ENCODE measurements at regions not wholly inside any gene's neighbourhood (a gene's known extent, or its start where the extent isn't known, plus 50 kb on each side); places are given as distances from the start of the nearest gene placed in this dataset.

GRCh38 chr5:2461701-2462691, 289.5 kb downstream of the IRX2 start:
- TF ChIP-seq CTCF (IDR thresholded peaks at IDR 0.05; ENCODE audit: control insufficient read depth, extremely low read depth, insufficient read depth) = no peak
- H3K4me3 ChIP-seq (ENCODE audit: low read depth, low read length) = no peak overlapping the region
- DNase-seq (ENCODE audit: low read depth) = no peak

- no peak for TF ChIP-seq CTCF (IDR thresholded peaks at IDR 0.05; ENCODE audit: control insufficient read depth, extremely low read depth, insufficient read depth)
- no peak overlapping the region for H3K4me3 ChIP-seq (ENCODE audit: low read depth, low read length)
- DNase-seq (ENCODE audit: low read depth) = no peak
Observed at GRCh38 chr5:2460098-2460497, 291.4 kb downstream of the IRX2 start.

GRCh38 chr5:2459251-2459650, 292.2 kb downstream of the IRX2 start:
- no peak for DNase-seq (ENCODE audit: low read depth)
- no peak overlapping the region for H3K4me3 ChIP-seq (ENCODE audit: low read depth, low read length)
- TF ChIP-seq CTCF (IDR thresholded peaks at IDR 0.05; ENCODE audit: control insufficient read depth, extremely low read depth, insufficient read depth) = no peak

GRCh38 chr5:2455878-2456277, 295.6 kb downstream of the IRX2 start:
- no peak for DNase-seq (ENCODE audit: low read depth)
- no peak for TF ChIP-seq CTCF (IDR thresholded peaks at IDR 0.05; ENCODE audit: control insufficient read depth, extremely low read depth, insufficient read depth)
- H3K4me3 ChIP-seq (ENCODE audit: low read depth, low read length) = no peak overlapping the region

- TF ChIP-seq CTCF (IDR thresholded peaks at IDR 0.05; ENCODE audit: control insufficient read depth, extremely low read depth, insufficient read depth) = no peak
- H3K4me3 ChIP-seq (ENCODE audit: low read depth, low read length) = no peak overlapping the region
Observed at GRCh38 chr5:2454876-2455275, 296.6 kb downstream of the IRX2 start.

GRCh38 chr5:2453781-2454180, 297.7 kb downstream of the IRX2 start:
- DNase-seq (ENCODE audit: low read depth) = no peak
- no peak for TF ChIP-seq CTCF (IDR thresholded peaks at IDR 0.05; ENCODE audit: control insufficient read depth, extremely low read depth, insufficient read depth)
- H3K4me3 ChIP-seq (ENCODE audit: low read depth, low read length) = no peak overlapping the region

More at GRCh38 chr5:2454876-2455275, 296.6 kb downstream of the IRX2 start:
- no peak for DNase-seq (ENCODE audit: low read depth)
